HFFc6 (cell line): ENCODE measurements at regions not wholly inside any gene's neighbourhood (a gene's known extent, or its start where the extent isn't known, plus 50 kb on each side); places are given as distances from the start of the nearest gene placed in this dataset.

Experiments
- DNase-seq: peaks from one replicate; pipeline ENCODE4 v3.0.0-alpha.2; 2018
- H3K27ac Mint-ChIP-seq: 2 replicates; pipeline ENCODE4 v1.8.0; 2020; ENCODE audit warnings: mild to moderate bottlenecking, mixed read lengths
- H3K27me3 Mint-ChIP-seq: 2 replicates; pipeline ENCODE4 v1.8.0; 2021; ENCODE audit warnings: mild to moderate bottlenecking, moderate library complexity, mixed read lengths; ENCODE audit not compliant: insufficient read depth
- H3K36me3 Mint-ChIP-seq: 2 replicates; pipeline ENCODE4 v1.8.0; 2021; ENCODE audit warnings: low read depth, mixed read lengths
- H3K4me1 Mint-ChIP-seq: 2 replicates; pipeline ENCODE4 v1.8.0; 2020; ENCODE audit warnings: low read depth, mixed read lengths
- H3K4me3 Mint-ChIP-seq: 2 replicates; pipeline ENCODE4 v1.8.0; 2020; ENCODE audit warnings: mild to moderate bottlenecking, moderate library complexity, mixed read lengths
- H3K9me3 Mint-ChIP-seq: 2 replicates; pipeline ENCODE4 v1.8.0; 2020; ENCODE audit warnings: mild to moderate bottlenecking, mixed read lengths
- TF ChIP-seq, protein P1 (sequence below): fragments of 200-600 bp; sonication (generic); IDR thresholded peaks from 2 replicates; pipeline ENCODE4 v1.5.0; 2021; ENCODE audit warnings: antibody characterized with exemption, mild to moderate bottlenecking

- no peaks in the 10 kb centered on the region for H3K36me3 Mint-ChIP-seq
- TF ChIP-seq, protein P1, sequence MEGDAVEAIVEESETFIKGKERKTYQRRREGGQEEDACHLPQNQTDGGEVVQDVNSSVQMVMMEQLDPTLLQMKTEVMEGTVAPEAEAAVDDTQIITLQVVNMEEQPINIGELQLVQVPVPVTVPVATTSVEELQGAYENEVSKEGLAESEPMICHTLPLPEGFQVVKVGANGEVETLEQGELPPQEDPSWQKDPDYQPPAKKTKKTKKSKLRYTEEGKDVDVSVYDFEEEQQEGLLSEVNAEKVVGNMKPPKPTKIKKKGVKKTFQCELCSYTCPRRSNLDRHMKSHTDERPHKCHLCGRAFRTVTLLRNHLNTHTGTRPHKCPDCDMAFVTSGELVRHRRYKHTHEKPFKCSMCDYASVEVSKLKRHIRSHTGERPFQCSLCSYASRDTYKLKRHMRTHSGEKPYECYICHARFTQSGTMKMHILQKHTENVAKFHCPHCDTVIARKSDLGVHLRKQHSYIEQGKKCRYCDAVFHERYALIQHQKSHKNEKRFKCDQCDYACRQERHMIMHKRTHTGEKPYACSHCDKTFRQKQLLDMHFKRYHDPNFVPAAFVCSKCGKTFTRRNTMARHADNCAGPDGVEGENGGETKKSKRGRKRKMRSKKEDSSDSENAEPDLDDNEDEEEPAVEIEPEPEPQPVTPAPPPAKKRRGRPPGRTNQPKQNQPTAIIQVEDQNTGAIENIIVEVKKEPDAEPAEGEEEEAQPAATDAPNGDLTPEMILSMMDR, result no peak
- H3K4me1 Mint-ChIP-seq, result no peaks in the 10 kb centered on the region
- H3K27ac Mint-ChIP-seq, result no peak overlapping the region
- no peaks in the 10 kb centered on the region for H3K9me3 Mint-ChIP-seq
- no peak for DNase-seq
- peaks cover 9% of the 10 kb centered on the region for H3K27me3 Mint-ChIP-seq
- H3K4me3 Mint-ChIP-seq, result no peak overlapping the region
Observed at GRCh38 chr2:175304541-175304940, 123.0 kb upstream of the ATP5MC3 start.

DNA sequence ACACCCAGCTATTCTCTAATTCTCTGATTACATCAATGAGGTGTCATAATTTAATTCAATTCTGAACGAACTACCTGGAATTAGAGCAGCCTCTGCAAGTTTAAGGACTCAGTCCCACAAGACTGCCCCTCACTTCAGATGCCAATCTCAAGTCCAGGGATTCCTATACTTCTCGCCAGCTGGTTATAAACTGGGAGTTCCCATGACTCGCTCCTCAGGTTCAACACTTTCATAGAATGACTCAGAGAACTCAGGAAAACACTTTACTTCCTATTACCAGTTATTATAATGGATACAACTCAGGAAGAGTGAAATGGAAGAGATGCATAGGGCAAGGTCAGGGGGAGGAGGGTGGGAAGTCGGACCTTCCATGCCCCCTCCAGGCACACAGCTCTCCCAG is 112.3 kb upstream of the ATP5MC3 start:
- Mint-ChIP-seq H3K36me3 (no peaks in the 10 kb centered on the region), H3K9me3 (no peaks in the 10 kb centered on the region), H3K27ac (no peak overlapping the region)

DNA sequence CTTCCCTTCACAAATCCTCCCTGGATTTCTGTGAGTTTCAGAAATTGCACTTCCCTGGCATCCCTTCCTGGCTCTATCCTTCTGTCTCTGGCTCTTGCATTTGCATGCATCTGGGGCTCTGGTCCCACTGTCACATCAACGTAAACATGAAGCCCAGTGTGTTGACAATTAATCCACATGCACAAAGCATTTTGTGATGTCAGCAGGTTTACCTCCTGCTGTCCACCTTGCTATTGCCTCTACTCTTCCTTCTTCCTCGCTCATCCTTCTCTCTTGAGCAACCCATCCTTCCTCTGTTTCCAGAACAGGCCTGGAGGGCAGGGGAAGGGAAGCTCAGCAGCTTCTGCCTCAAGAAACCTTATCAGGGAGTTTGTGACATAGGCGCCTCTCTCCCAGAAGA is 111.7 kb upstream of the ATP5MC3 start:
- TF ChIP-seq, protein P1, result no peak
- Mint-ChIP-seq H3K27me3 (0 out of 2 replicates have a peak, but pooled peaks cover 1% of the 10 kb centered on the region), H3K36me3 (no peaks in the 10 kb centered on the region), H3K4me3 (no peak overlapping the region), H3K9me3 (no peaks in the 10 kb centered on the region), H3K27ac (no peak overlapping the region), H3K4me1 (no peaks in the 10 kb centered on the region)
- DNase-seq, result no peak

More for the DNA sequence above, 112.3 kb upstream of the ATP5MC3 start:
- DNase-seq, result no peak
- H3K4me1 Mint-ChIP-seq, result no peaks in the 10 kb centered on the region
- TF ChIP-seq, protein P1, result no peak
- H3K27me3 Mint-ChIP-seq, result 0 out of 2 replicates have a peak, but pooled peaks cover 1% of the 10 kb centered on the region
- no peak overlapping the region for H3K4me3 Mint-ChIP-seq

GRCh38 chr2:175282886-175283285 is 101.4 kb upstream of the ATP5MC3 start:
- Mint-ChIP-seq H3K9me3 (no peaks in the 10 kb centered on the region), H3K27ac (no peak overlapping the region), H3K4me1 (no peaks in the 10 kb centered on the region), H3K4me3 (no peak overlapping the region), H3K36me3 (no peaks in the 10 kb centered on the region), H3K27me3 (peaks cover 13% of the 10 kb centered on the region)
- TF ChIP-seq, protein P1, result no peak
- no peak for DNase-seq

DNA sequence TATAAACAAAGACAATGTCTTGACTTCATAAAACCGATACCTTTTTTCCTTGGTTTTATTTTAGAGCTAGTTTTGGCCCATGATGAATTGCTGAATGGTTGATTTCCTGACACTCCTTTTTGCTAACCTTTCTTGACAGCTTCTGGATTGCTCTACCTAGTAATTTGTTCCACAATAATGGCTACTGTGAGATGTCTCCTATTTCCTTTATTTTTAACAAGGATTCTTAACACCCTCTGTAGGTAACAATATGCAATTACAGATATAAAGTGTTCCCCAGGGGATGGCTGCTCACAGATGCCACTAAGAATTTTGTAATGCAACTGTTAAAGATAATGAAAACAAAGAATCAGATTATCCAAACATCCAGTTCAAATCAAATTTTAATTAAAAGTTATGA is 100.8 kb upstream of the ATP5MC3 start:
- Mint-ChIP-seq H3K27ac (no peak overlapping the region), H3K4me3 (no peak overlapping the region), H3K27me3 (peaks cover 13% of the 10 kb centered on the region), H3K36me3 (no peaks in the 10 kb centered on the region), H3K4me1 (no peaks in the 10 kb centered on the region), H3K9me3 (no peaks in the 10 kb centered on the region)
- TF ChIP-seq, protein P1, result peak; percentile 76
- DNase-seq, result peak; percentile 39

DNA sequence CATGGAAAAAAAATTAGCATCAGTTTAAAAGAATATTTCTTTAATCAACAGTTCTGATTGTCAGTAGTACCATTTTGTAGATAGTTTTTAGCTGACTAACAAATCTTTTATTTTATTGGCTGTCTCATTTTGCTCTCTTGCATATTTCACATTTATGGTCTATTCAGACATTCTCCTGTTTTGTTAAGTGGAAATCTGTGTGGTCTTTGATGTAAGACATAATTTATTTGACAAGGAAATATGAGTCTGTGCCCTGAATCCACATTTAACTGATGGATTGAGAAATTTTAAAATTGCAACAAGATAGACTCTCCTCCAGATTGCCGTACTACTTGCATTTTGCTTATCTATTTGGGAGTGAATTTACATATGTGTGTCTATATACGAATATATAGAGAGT is 96.3 kb upstream of the ATP5MC3 start:
- Mint-ChIP-seq H3K4me1 (no peaks in the 10 kb centered on the region), H3K4me3 (no peak overlapping the region), H3K27ac (no peak overlapping the region), H3K36me3 (no peaks in the 10 kb centered on the region), H3K27me3 (peaks cover 9% of the 10 kb centered on the region), H3K9me3 (no peaks in the 10 kb centered on the region)
- TF ChIP-seq, protein P1, result no peak
- DNase-seq, result no peak
